ENCODE measurements at regions not wholly inside any gene's neighbourhood (a gene's known extent, or its start where the extent isn't known, plus 50 kb on each side); places are given as distances from the start of the nearest gene placed in this dataset.

DNA sequence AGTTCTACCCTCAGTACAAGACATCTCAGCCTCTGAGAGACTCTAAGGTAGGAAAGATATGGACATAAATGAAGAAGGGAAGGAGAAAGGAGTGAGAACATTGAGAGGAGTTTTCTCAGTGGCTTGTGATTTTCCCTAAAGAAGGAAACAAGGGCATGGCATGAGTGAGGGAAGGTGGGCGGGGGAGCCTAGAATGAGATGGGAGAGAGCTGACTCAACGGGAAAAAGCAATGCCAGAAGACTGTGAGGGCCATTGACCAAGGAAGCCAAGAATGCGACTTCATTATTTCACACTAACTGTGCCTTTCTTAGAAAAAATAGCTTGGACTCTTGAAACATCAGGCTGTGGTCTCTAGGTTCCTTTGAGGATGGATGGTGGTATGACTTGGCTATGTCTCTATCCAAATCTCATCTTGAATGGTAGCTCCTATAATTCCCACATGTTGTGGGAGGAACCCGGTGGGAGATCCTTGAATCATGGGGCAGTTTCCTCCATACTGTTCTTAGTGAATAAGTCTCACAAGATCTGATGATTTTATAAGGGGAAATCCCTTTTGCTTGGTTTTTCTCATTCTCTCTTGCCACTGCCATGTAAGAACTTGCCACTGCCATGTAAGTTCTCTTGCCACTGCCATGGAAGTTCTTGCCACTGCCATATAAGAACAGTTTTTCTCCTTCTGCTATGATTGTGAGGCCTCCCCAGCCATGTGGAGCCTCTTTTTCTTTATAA, 279.6 kb downstream of the NUAK1 start:
- Histone ChIP-seq H2BK120ac (ENCODE audit: low read depth, low read length) (no peak overlapping the region), H3K23ac (ENCODE audit: low read length in 2 of 2) (no peak overlapping the region), H4K8ac (ENCODE audit: low read length) (no peak overlapping the region), H3K9me3 (ENCODE audit: control insufficient read depth, low read length) (no peaks in the 10 kb centered on the region), H2BK15ac (ENCODE audit: low read depth, poor library complexity, severe bottlenecking) (no peak overlapping the region), H3K36me3 (ENCODE audit: control insufficient read depth in 1 of 2, insufficient read depth in 2 of 2, low read depth in 1 of 2, low read length in 2 of 2) (no peaks in the 10 kb centered on the region), H3K4me3 (ENCODE audit: insufficient read depth in 1 of 2, low read depth in 1 of 2, low read length in 2 of 2) (no peak overlapping the region), H3K18ac (ENCODE audit: low read depth in 1 of 2, low read length in 2 of 2) (no peak overlapping the region), H3K9ac (ENCODE audit: low read length) (no peak overlapping the region), H3K27me3 (ENCODE audit: control insufficient read depth in 1 of 2, insufficient read depth in 1 of 2, low read length in 2 of 2) (no peaks in the 10 kb centered on the region), H3K14ac (ENCODE audit: low read length in 2 of 2) (no peak overlapping the region), H2AK5ac (ENCODE audit: low read length, severe bottlenecking) (no peak overlapping the region), H2AFZ (ENCODE audit: low read depth, low read length) (no peak overlapping the region), H2BK12ac (ENCODE audit: low read length in 2 of 2) (no peak overlapping the region), H4K91ac (ENCODE audit: low read length) (no peak overlapping the region), H3K27ac (ENCODE audit: low read length, poor library complexity, severe bottlenecking) (no peak overlapping the region), H2BK5ac (ENCODE audit: low read depth, low read length, poor library complexity, severe bottlenecking) (no peak overlapping the region), H3K4me2 (ENCODE audit: low read length, poor library complexity, severe bottlenecking) (no peak overlapping the region), H3K4me1 (ENCODE audit: control insufficient read depth, insufficient read depth, low read depth, low read length) (no peaks in the 10 kb centered on the region), H3K79me1 (replicated peaks; ENCODE audit: low read length, poor library complexity, severe bottlenecking) (no peaks in the 10 kb centered on the region), H3K4ac (ENCODE audit: low read depth in 1 of 2, low read length in 2 of 2) (no peak overlapping the region)
- WGBS = 72% methylated on average over 3 of the region's 4 CpGs
- no peak for DNase-seq

DNA sequence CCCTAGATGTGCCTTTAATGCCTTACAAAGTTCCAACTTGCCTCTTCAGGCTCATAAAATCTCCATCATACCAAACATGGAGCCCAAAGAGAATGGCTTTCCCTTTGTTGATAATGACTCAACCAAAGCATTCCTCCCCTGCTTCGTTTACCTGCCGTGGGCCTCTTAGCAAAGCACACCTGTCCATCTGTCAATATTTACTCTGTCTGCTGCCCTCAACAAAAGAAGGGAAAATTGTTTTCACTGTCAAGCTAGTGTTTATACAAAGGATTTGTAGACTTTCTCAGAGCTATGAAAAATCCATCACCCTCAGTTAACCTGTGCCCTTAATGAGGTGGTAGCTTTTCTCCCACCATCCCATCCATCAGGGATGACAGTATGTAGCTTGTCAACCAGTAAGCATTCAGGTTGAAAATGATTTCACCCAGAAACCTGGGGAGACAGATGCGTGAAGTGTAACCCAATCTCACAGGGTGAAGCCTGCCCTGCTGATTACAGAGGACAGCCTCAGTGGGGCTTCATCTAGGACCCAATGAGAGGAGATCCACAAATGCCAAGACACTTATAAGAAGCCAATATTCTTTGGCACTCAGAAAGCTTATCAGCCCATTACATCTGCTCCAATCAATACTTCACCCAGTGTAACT, 278.1 kb downstream of the NUAK1 start:
- no peak overlapping the region for H3K27ac ChIP-seq (ENCODE audit: low read length, poor library complexity, severe bottlenecking)
- 97% methylated on average over 3 of the region's 3 CpGs for WGBS
- peaks cover 1% of the 10 kb centered on the region for H3K4me1 ChIP-seq (ENCODE audit: control insufficient read depth, insufficient read depth, low read depth, low read length)
- H2BK15ac ChIP-seq (ENCODE audit: low read depth, poor library complexity, severe bottlenecking) = peak overlapping the region; percentile 8
- H3K4me2 ChIP-seq (ENCODE audit: low read length, poor library complexity, severe bottlenecking) = no peak overlapping the region
- H3K18ac ChIP-seq (ENCODE audit: low read depth in 1 of 2, low read length in 2 of 2) = no peak overlapping the region
- H4K91ac ChIP-seq (ENCODE audit: low read length) = no peak overlapping the region
- H3K4ac ChIP-seq (ENCODE audit: low read depth in 1 of 2, low read length in 2 of 2) = no peak overlapping the region
- no peaks in the 10 kb centered on the region for H3K9me3 ChIP-seq (ENCODE audit: control insufficient read depth, low read length)
- H3K79me1 ChIP-seq (replicated peaks; ENCODE audit: low read length, poor library complexity, severe bottlenecking) = no peaks in the 10 kb centered on the region
- no peak overlapping the region for H2BK12ac ChIP-seq (ENCODE audit: low read length in 2 of 2)
- no peak overlapping the region for H3K14ac ChIP-seq (ENCODE audit: low read length in 2 of 2)
- H3K9ac ChIP-seq (ENCODE audit: low read length) = no peak overlapping the region
- no peak overlapping the region for H2BK5ac ChIP-seq (ENCODE audit: low read depth, low read length, poor library complexity, severe bottlenecking)
- H3K36me3 ChIP-seq (ENCODE audit: control insufficient read depth in 1 of 2, insufficient read depth in 2 of 2, low read depth in 1 of 2, low read length in 2 of 2) = no peaks in the 10 kb centered on the region
- H2AK5ac ChIP-seq (ENCODE audit: low read length, severe bottlenecking) = no peak overlapping the region
- no peak for DNase-seq
- H2BK120ac ChIP-seq (ENCODE audit: low read depth, low read length) = no peak overlapping the region
- no peaks in the 10 kb centered on the region for H3K27me3 ChIP-seq (ENCODE audit: control insufficient read depth in 1 of 2, insufficient read depth in 1 of 2, low read length in 2 of 2)
- H3K23ac ChIP-seq (ENCODE audit: low read length in 2 of 2) = no peak overlapping the region
- H3K4me3 ChIP-seq (ENCODE audit: insufficient read depth in 1 of 2, low read depth in 1 of 2, low read length in 2 of 2) = no peak overlapping the region
- H2AFZ ChIP-seq (ENCODE audit: low read depth, low read length) = no peak overlapping the region
- H4K8ac ChIP-seq (ENCODE audit: low read length) = no peak overlapping the region

DNA sequence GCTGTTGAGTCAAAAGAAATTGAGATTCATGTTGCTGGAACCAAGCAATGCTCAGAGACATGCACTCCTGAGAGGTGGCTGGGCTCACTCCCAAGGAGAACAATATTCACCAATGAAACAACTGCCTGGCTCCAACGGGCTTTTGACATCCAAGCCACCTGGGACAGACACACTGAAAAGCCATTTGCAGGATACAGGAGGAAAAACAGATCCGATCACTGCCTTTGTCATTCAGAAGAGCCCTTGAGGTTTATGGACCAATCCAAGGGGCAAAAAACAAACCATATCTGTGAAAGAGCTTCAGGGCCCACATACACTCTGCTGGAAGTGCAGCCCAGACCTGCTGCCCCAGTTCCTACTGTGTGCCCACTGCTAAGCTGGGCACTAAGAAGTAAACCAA, 277.5 kb downstream of the NUAK1 start:
- Histone ChIP-seq H3K14ac (ENCODE audit: low read length in 2 of 2) (no peak overlapping the region), H3K4ac (ENCODE audit: low read depth in 1 of 2, low read length in 2 of 2) (no peak overlapping the region), H2BK5ac (ENCODE audit: low read depth, low read length, poor library complexity, severe bottlenecking) (no peak overlapping the region), H2AK5ac (ENCODE audit: low read length, severe bottlenecking) (no peak overlapping the region), H4K8ac (ENCODE audit: low read length) (no peak overlapping the region), H3K27me3 (ENCODE audit: control insufficient read depth in 1 of 2, insufficient read depth in 1 of 2, low read length in 2 of 2) (no peaks in the 10 kb centered on the region), H3K9me3 (ENCODE audit: control insufficient read depth, low read length) (no peaks in the 10 kb centered on the region), H3K23ac (ENCODE audit: low read length in 2 of 2) (no peak overlapping the region), H3K18ac (ENCODE audit: low read depth in 1 of 2, low read length in 2 of 2) (no peak overlapping the region), H2BK12ac (ENCODE audit: low read length in 2 of 2) (no peak overlapping the region), H3K27ac (ENCODE audit: low read length, poor library complexity, severe bottlenecking) (no peak overlapping the region), H3K4me1 (ENCODE audit: control insufficient read depth, insufficient read depth, low read depth, low read length) (peaks cover 1% of the 10 kb centered on the region), H3K4me3 (ENCODE audit: insufficient read depth in 1 of 2, low read depth in 1 of 2, low read length in 2 of 2) (no peak overlapping the region), H2AFZ (ENCODE audit: low read depth, low read length) (no peak overlapping the region), H2BK15ac (ENCODE audit: low read depth, poor library complexity, severe bottlenecking) (no peak overlapping the region), H3K79me1 (replicated peaks; ENCODE audit: low read length, poor library complexity, severe bottlenecking) (no peaks in the 10 kb centered on the region), H3K4me2 (ENCODE audit: low read length, poor library complexity, severe bottlenecking) (no peak overlapping the region), H4K91ac (ENCODE audit: low read length) (no peak overlapping the region), H2BK120ac (ENCODE audit: low read depth, low read length) (no peak overlapping the region), H3K36me3 (ENCODE audit: control insufficient read depth in 1 of 2, insufficient read depth in 2 of 2, low read depth in 1 of 2, low read length in 2 of 2) (no peaks in the 10 kb centered on the region), H3K9ac (ENCODE audit: low read length) (no peak overlapping the region)
- no peak for DNase-seq
- WGBS = 81% methylated on average over 2 of the region's 2 CpGs

DNA sequence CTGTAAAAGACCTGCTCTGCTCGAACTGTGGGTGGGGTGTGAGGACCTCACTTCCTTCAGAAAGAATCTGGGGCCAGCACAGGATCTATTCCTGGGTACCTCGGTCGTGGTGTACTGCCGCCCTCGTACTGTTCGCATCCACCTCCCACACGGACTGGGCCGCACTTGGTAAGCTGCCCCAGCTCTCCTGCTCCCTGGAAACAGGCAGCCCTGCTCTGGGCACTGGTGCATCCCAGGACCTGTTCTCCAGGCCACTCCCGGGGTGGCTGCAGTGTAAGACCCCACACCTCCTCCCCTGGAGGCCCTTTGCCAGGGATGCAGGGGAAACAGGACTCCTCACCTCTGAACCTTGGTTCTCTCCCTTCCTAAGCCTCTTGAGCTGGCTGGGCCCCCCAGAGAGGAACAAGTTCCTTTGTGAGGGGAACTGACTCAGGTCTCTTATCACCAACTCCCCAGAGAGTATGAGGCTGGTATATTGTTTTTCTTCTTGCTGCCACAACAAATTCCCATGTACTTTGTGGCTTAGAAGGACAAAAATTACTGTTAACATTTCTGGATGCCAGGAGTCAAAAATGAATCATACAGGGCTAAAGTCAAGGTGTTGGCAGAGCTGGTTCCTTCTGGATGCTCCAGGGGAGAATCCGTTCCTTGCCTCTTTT, 276.5 kb downstream of the NUAK1 start:
- WGBS = 93% methylated on average over 10 of the region's 10 CpGs
- no peak for DNase-seq
- no peaks in the 10 kb centered on the region for H3K9me3 ChIP-seq (ENCODE audit: control insufficient read depth, low read length)

More for the DNA sequence above, 276.5 kb downstream of the NUAK1 start:
- Histone ChIP-seq H3K79me1 (replicated peaks; ENCODE audit: low read length, poor library complexity, severe bottlenecking) (no peaks in the 10 kb centered on the region), H2AK5ac (ENCODE audit: low read length, severe bottlenecking) (no peak overlapping the region), H3K4me1 (ENCODE audit: control insufficient read depth, insufficient read depth, low read depth, low read length) (peaks cover 1% of the 10 kb centered on the region), H4K8ac (ENCODE audit: low read length) (no peak overlapping the region), H3K27me3 (ENCODE audit: control insufficient read depth in 1 of 2, insufficient read depth in 1 of 2, low read length in 2 of 2) (no peaks in the 10 kb centered on the region), H3K4me2 (ENCODE audit: low read length, poor library complexity, severe bottlenecking) (no peak overlapping the region), H4K91ac (ENCODE audit: low read length) (no peak overlapping the region), H2BK15ac (ENCODE audit: low read depth, poor library complexity, severe bottlenecking) (no peak overlapping the region), H3K23ac (ENCODE audit: low read length in 2 of 2) (no peak overlapping the region), H3K27ac (ENCODE audit: low read length, poor library complexity, severe bottlenecking) (no peak overlapping the region), H3K4me3 (ENCODE audit: insufficient read depth in 1 of 2, low read depth in 1 of 2, low read length in 2 of 2) (no peak overlapping the region), H2BK12ac (ENCODE audit: low read length in 2 of 2) (no peak overlapping the region), H2AFZ (ENCODE audit: low read depth, low read length) (no peak overlapping the region), H3K36me3 (ENCODE audit: control insufficient read depth in 1 of 2, insufficient read depth in 2 of 2, low read depth in 1 of 2, low read length in 2 of 2) (no peaks in the 10 kb centered on the region), H2BK120ac (ENCODE audit: low read depth, low read length) (no peak overlapping the region), H3K14ac (ENCODE audit: low read length in 2 of 2) (no peak overlapping the region), H3K9ac (ENCODE audit: low read length) (no peak overlapping the region), H3K4ac (ENCODE audit: low read depth in 1 of 2, low read length in 2 of 2) (no peak overlapping the region), H3K18ac (ENCODE audit: low read depth in 1 of 2, low read length in 2 of 2) (no peak overlapping the region), H2BK5ac (ENCODE audit: low read depth, low read length, poor library complexity, severe bottlenecking) (no peak overlapping the region)

Measured in mesenchymal stem cell (in vitro differentiated cells and primary cell).